Activated T-cell treated with anti-CD3 and anti-CD28 coated beads, Interleukin-2, amount 50 U/mL, for 24 hours (primary cell): ENCODE measurements at regions not wholly inside any gene's neighbourhood (a gene's known extent, or its start where the extent isn't known, plus 50 kb on each side); places are given as distances from the start of the nearest gene placed in this dataset.

Experiments used
- DNase-seq: peaks from one replicate; pipeline ENCODE4 v3.0.0-alpha.2; 2020
- H3K27ac Mint-ChIP-seq: 2 replicates; pipeline ENCODE4 v1.8.0; 2020; ENCODE audit warnings: mild to moderate bottlenecking, mixed read lengths
- H3K27me3 Mint-ChIP-seq: 2 replicates; pipeline ENCODE4 v1.8.0; 2020; ENCODE audit warnings: mixed read lengths
- H3K36me3 Mint-ChIP-seq: 2 replicates; pipeline ENCODE4 v1.8.0; 2020; ENCODE audit warnings: low read depth, mixed read lengths
- H3K4me1 Mint-ChIP-seq: 2 replicates; pipeline ENCODE4 v1.8.0; 2020; ENCODE audit warnings: low read depth, mixed read lengths
- H3K4me3 Mint-ChIP-seq: 2 replicates; pipeline ENCODE4 v1.8.0; 2020; ENCODE audit warnings: mild to moderate bottlenecking, moderate library complexity, mixed read lengths
- H3K9me3 Mint-ChIP-seq: 2 replicates; pipeline ENCODE4 v1.8.0; 2020; ENCODE audit warnings: mixed read lengths

- Mint-ChIP-seq H3K9me3 (no peaks in the 10 kb centered on the region), H3K27ac (no peak overlapping the region), H3K27me3 (no peaks in the 10 kb centered on the region), H3K4me1 (peaks cover 25% of the 10 kb centered on the region), H3K36me3 (no peaks in the 10 kb centered on the region), H3K4me3 (no peak overlapping the region)
- no peak for DNase-seq
These were observed 71.7 kb upstream of the FZD10 start for GRCh38 chr12:130090542-130090941.

GRCh38 chr12:130093380-130093779 is 68.9 kb upstream of the FZD10 start:
- Mint-ChIP-seq H3K9me3 (no peaks in the 10 kb centered on the region), H3K4me1 (no peaks in the 10 kb centered on the region)

DNA sequence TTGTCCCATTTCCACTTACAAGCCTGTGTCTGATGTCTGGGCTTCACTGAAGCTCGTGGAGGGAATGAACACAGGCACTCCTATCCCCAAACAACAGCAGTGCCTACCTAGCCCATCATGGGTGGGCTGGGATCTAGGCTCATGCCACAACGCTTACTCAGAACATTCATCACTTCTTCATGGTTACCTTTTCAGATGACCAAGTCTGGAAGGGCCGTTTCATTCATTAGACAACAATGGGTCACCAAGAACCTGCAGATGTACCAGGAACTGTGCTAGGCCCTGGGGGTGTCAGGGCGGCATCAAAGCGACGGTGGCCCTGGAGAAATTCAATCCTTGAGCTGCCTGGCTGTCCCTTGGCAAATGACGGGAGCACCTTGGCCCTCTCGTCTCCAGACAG is 64.9 kb upstream of the FZD10 start:
- no peaks in the 10 kb centered on the region for H3K36me3 Mint-ChIP-seq
- no peak for DNase-seq
- H3K4me1 Mint-ChIP-seq: no peaks in the 10 kb centered on the region
- no peak overlapping the region for H3K27ac Mint-ChIP-seq
- no peak overlapping the region for H3K4me3 Mint-ChIP-seq
- no peaks in the 10 kb centered on the region for H3K9me3 Mint-ChIP-seq
- peaks cover 5% of the 10 kb centered on the region for H3K27me3 Mint-ChIP-seq

More at GRCh38 chr12:130093380-130093779, 68.9 kb upstream of the FZD10 start:
- peaks cover 4% of the 10 kb centered on the region for H3K27me3 Mint-ChIP-seq
- DNase-seq: no peak
- no peak overlapping the region for H3K27ac Mint-ChIP-seq
- no peaks in the 10 kb centered on the region for H3K36me3 Mint-ChIP-seq
- no peak overlapping the region for H3K4me3 Mint-ChIP-seq

GRCh38 chr12:130097798-130098255 is 64.4 kb upstream of the FZD10 start:
- no peaks in the 10 kb centered on the region for H3K36me3 Mint-ChIP-seq
- no peak overlapping the region for H3K4me3 Mint-ChIP-seq
- no peaks in the 10 kb centered on the region for H3K9me3 Mint-ChIP-seq
- peaks cover 6% of the 10 kb centered on the region for H3K27me3 Mint-ChIP-seq
- no peak overlapping the region for H3K27ac Mint-ChIP-seq
- H3K4me1 Mint-ChIP-seq: no peaks in the 10 kb centered on the region
- DNase-seq: no peak

DNA sequence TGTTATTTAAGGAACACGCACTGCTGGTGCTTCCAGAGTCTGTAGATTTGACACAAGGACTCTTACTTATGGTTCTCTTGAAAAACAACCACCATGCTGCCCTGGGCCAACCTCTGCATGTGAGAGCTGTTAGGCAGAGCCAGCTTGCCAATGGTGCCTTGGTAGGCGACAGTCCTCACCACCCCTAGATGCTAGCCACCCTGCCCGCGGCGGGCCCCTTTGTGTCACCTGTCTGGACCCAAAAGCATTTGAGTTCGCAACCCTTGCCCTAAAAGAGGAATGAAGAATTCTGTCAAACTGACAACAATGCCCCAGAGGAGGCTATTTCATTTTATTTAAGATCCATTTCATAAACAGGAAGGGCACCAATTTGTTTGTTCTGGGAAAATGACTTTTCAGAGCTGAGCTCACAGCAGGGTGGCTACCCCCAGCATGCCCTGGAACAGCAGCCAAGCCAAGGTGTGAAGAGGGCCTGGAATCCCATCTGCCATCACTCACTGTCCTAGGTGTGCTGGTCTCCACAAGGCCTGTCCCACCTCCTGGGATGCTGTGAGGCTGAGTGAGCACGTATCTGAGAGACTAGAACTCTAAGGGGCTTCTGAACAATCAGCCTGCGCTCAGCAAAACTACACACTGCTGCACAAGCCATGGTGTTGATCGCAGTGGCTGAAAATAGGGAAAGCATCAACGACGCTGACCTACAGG is 63.8 kb upstream of the FZD10 start:
- no peak overlapping the region for H3K27ac Mint-ChIP-seq
- H3K27me3 Mint-ChIP-seq: peaks cover 9% of the 10 kb centered on the region
- H3K4me3 Mint-ChIP-seq: no peak overlapping the region
- DNase-seq: no peak
- H3K9me3 Mint-ChIP-seq: no peaks in the 10 kb centered on the region
- no peaks in the 10 kb centered on the region for H3K36me3 Mint-ChIP-seq
- no peaks in the 10 kb centered on the region for H3K4me1 Mint-ChIP-seq

- H3K9me3 Mint-ChIP-seq: no peaks in the 10 kb centered on the region
These were observed 61.5 kb upstream of the FZD10 start for GRCh38 chr12:130100634-130101362.

GRCh38 chr12:130101370-130101769 is 60.9 kb upstream of the FZD10 start:
- Mint-ChIP-seq H3K27me3 (peaks cover 31% of the 10 kb centered on the region), H3K27ac (no peak overlapping the region), H3K4me1 (peaks cover 1% of the 10 kb centered on the region), H3K36me3 (no peaks in the 10 kb centered on the region), H3K4me3 (no peak overlapping the region), H3K9me3 (no peaks in the 10 kb centered on the region)
- no peak for DNase-seq

More at GRCh38 chr12:130100634-130101362, 61.5 kb upstream of the FZD10 start:
- H3K27me3 Mint-ChIP-seq: peaks cover 27% of the 10 kb centered on the region
- no peaks in the 10 kb centered on the region for H3K36me3 Mint-ChIP-seq
- no peak for DNase-seq
- H3K4me1 Mint-ChIP-seq: peaks cover 1% of the 10 kb centered on the region
- no peak overlapping the region for H3K27ac Mint-ChIP-seq
- no peak overlapping the region for H3K4me3 Mint-ChIP-seq

GRCh38 chr12:130102266-130102665 is 60.0 kb upstream of the FZD10 start:
- Mint-ChIP-seq H3K27ac (no peak overlapping the region), H3K36me3 (no peaks in the 10 kb centered on the region), H3K4me3 (no peak overlapping the region), H3K27me3 (peaks cover 31% of the 10 kb centered on the region), H3K9me3 (no peaks in the 10 kb centered on the region), H3K4me1 (peaks cover 1% of the 10 kb centered on the region)
- DNase-seq: no peak

DNA sequence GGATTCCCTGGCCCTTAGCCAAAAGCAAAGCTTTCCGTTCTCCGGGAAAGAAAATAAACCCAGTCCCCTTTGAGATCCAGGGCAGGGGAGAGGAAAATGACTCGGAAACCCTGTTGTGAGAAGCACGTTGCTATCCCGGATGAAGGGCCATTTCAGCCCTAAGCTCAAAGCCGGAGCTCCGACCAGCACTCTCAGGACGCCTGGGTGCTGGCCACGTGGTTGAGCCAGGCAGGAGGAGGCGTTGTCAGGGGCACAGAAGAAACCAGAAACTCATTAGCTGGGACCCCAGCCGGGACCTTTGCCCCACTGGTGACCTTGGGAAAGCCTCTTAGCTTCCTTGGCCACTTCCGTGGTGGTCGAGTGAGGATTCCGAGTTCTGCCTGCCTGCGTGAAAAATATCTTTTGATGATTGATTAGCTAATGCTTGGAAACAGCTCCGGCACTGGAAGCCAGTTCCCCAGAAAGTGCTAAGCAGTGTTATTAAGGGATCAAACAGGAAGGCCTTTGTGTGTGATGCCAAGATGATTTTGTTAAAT is 57.6 kb upstream of the FZD10 start:
- H3K9me3 Mint-ChIP-seq: peaks cover 8% of the 10 kb centered on the region
- H3K36me3 Mint-ChIP-seq: no peaks in the 10 kb centered on the region
- H3K27me3 Mint-ChIP-seq: peaks cover 27% of the 10 kb centered on the region
- no peak overlapping the region for H3K27ac Mint-ChIP-seq
- DNase-seq: no peak
- H3K4me3 Mint-ChIP-seq: no peak overlapping the region
- H3K4me1 Mint-ChIP-seq: peaks cover 1% of the 10 kb centered on the region

DNA sequence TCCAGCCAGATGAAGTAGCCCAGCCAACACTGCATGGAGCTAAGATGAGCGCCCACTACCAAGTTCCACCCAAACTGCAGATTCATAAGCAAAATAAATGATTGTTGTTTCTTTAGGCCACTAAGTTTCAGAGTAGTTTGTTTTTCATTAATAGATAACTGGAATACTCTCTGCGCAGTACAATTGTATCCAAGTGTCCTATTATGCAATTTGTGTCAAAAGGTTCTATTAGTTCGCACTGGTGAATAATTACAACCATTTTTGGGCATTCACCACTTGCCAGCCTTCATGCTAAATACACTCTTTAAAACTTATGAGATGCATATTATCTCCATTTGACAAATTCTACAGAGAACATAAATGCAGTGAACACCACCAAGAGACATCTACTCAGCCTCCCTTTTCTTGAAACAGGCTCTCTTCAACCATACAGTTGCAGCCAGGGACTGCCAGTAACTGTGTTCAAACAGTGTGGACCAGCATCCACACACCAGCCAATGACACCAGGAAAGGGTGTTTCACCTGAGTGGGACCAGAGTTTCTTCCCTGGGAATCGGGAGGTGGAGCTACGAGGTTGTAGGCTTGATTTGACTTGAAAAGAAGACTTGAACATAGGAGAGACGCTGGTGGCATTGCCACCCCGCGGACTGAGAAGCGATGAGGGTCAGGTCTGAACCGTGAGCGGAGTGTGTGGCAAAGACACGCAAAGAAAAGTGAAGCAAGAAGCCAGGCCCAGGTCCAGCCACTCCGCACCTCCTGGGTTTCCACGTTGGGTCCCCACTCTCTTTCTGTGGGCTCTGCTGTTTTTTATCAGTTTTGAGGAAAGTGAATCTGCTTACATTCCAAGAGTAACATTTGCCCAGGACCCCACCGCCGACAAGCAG is 53.0 kb upstream of the FZD10 start:
- DNase-seq: no peak
- Mint-ChIP-seq H3K9me3 (peaks cover 12% of the 10 kb centered on the region), H3K4me3 (no peak overlapping the region), H3K4me1 (peaks cover 1% of the 10 kb centered on the region), H3K36me3 (no peaks in the 10 kb centered on the region), H3K27me3 (peaks cover 21% of the 10 kb centered on the region), H3K27ac (no peak overlapping the region)

DNA sequence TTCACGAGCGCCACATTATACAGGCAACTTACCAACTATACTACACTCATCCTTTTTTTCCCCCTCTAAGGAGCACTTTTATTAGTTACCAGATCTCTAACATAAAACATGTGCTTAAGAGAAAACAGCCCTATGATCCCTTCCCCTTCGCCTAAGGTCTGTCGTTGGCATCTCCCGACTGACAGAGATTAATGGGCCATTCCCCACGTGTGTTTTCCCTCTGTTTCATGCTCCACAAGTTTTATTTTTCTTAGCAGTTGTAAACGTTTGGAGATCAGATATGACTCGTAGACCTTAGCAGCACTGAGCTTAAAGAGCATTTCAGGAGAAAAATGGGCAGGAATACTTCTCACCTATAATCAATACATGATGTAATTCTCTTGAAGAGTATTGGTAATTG is 51.4 kb upstream of the FZD10 start:
- no peak overlapping the region for H3K27ac Mint-ChIP-seq
- peaks cover 12% of the 10 kb centered on the region for H3K9me3 Mint-ChIP-seq
- H3K4me1 Mint-ChIP-seq: no peaks in the 10 kb centered on the region
- H3K36me3 Mint-ChIP-seq: no peaks in the 10 kb centered on the region
- no peak for DNase-seq
- H3K27me3 Mint-ChIP-seq: peaks cover 9% of the 10 kb centered on the region
- no peak overlapping the region for H3K4me3 Mint-ChIP-seq

DNA sequence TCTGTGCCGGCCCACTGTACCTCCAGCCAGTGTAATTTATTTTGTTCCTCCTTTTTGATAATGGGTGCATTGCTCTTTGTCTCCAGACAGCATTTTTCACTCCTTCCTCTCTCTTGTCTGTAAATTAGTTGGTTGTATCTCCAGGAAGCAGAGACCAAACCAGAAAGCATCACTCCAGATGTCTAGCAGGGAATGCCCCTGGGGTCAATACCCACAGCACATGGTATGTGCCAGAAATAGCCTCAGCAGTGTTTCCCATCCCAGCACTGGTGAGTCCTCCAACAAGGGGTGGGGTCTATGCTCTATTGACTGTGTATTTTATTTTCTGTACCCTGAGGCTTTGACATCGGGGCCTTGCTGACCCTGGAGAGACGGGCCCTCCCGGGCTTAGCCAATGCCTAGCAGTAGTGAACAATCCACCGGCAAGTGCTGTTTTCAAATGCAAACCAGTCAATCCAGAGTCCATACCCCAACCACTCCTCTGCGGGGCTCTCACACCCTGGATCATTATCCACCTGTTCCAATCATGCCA is 50.2 kb upstream of the FZD10 start:
- Mint-ChIP-seq H3K4me1 (no peaks in the 10 kb centered on the region), H3K4me3 (no peak overlapping the region), H3K27me3 (peaks cover 7% of the 10 kb centered on the region), H3K36me3 (no peaks in the 10 kb centered on the region), H3K9me3 (peaks cover 12% of the 10 kb centered on the region), H3K27ac (no peak overlapping the region)
- no peak for DNase-seq
